Mesenchymal stem cell (in vitro differentiated cells and primary cell): ENCODE measurements at regions not wholly inside any gene's neighbourhood (a gene's known extent, or its start where the extent isn't known, plus 50 kb on each side); places are given as distances from the start of the nearest gene placed in this dataset.
A peak's percentile ranks its signal among the peaks of the same experiment; 100 is the strongest.

ENCODE experiments used
- DNase-seq: peaks from one replicate; pipeline ENCODE4 v3.0.0-alpha.2; 2013
- H2AFZ ChIP-seq: one replicate; pipeline ENCODE4 v1.6.1; 2013; ENCODE audit warnings: low read depth, mild to moderate bottlenecking, control low read depth, inconsistent platforms, low read length, moderate library complexity
- H2AK5ac ChIP-seq: 2 replicates; pipeline ENCODE4 v1.6.1; 2013; ENCODE audit warnings: low read length, moderate library complexity, mild to moderate bottlenecking, inconsistent platforms; ENCODE audit not compliant: severe bottlenecking
- H2BK120ac ChIP-seq: one replicate; pipeline ENCODE4 v1.6.1; 2013; ENCODE audit warnings: low read depth, mild to moderate bottlenecking, inconsistent platforms, low read length, moderate library complexity
- H2BK12ac ChIP-seq, 2 experiments: one replicate each; pipeline ENCODE4 v1.6.1; 2013; ENCODE audit warnings: inconsistent platforms in 2 of 2, low read length in 2 of 2, mild to moderate bottlenecking in 2 of 2, moderate library complexity in 2 of 2, control low read depth in 1 of 2
- H2BK15ac ChIP-seq: one replicate; pipeline ENCODE4 v1.6.1; 2013; ENCODE audit warnings: mild to moderate bottlenecking, low read depth, inconsistent platforms; ENCODE audit not compliant: poor library complexity, severe bottlenecking
- H2BK5ac ChIP-seq: 2 replicates; pipeline ENCODE4 v1.6.1; 2013; ENCODE audit warnings: low read depth, mild to moderate bottlenecking, low read length, control low read depth, inconsistent platforms; ENCODE audit not compliant: poor library complexity, severe bottlenecking
- H3K14ac ChIP-seq, 2 experiments: one replicate each; pipeline ENCODE4 v1.6.1; 2013; ENCODE audit warnings: inconsistent platforms in 2 of 2, low read length in 2 of 2, control low read depth in 1 of 2, mild to moderate bottlenecking in 1 of 2, moderate library complexity in 1 of 2
- H3K18ac ChIP-seq, 2 experiments: one replicate each; pipeline ENCODE4 v1.6.1; 2013; ENCODE audit warnings: inconsistent platforms in 2 of 2, low read length in 2 of 2, control low read depth in 1 of 2, low read depth in 1 of 2, mild to moderate bottlenecking in 1 of 2
- H3K23ac ChIP-seq, 2 experiments: one replicate each; pipeline ENCODE4 v1.6.1; 2013; ENCODE audit warnings: inconsistent platforms in 2 of 2, low read length in 2 of 2, mild to moderate bottlenecking in 2 of 2, moderate library complexity in 2 of 2, control low read depth in 1 of 2
- H3K27ac ChIP-seq: 2 replicates; pipeline ENCODE4 v1.5.1; 2013; ENCODE audit warnings: mild to moderate bottlenecking, moderate library complexity, low read length, control low read depth, inconsistent platforms; ENCODE audit not compliant: poor library complexity, severe bottlenecking
- H3K27me3 ChIP-seq, 2 experiments: 2 replicates each; pipeline versions ENCODE4 v1.6.1 to v1.7.0; 2013; ENCODE audit warnings: low read length in 2 of 2, mild to moderate bottlenecking in 2 of 2, moderate library complexity in 2 of 2, control low read depth in 1 of 2, inconsistent platforms in 1 of 2; ENCODE audit not compliant: control insufficient read depth in 1 of 2, insufficient read depth in 1 of 2
- H3K36me3 ChIP-seq, 2 experiments: 2 replicates each; pipeline versions ENCODE4 v1.6.1 to v1.7.0; 2013; ENCODE audit warnings: low read length in 2 of 2, control low read depth in 1 of 2, inconsistent platforms in 1 of 2, low read depth in 1 of 2, mild to moderate bottlenecking in 1 of 2; ENCODE audit not compliant: insufficient read depth in 2 of 2, control insufficient read depth in 1 of 2
- H3K4ac ChIP-seq, 2 experiments: one replicate each; pipeline ENCODE4 v1.6.1; 2013; ENCODE audit warnings: inconsistent platforms in 2 of 2, low read length in 2 of 2, mild to moderate bottlenecking in 2 of 2, moderate library complexity in 2 of 2, control low read depth in 1 of 2, low read depth in 1 of 2
- H3K4me1 ChIP-seq: 2 replicates; pipeline ENCODE4 v1.6.1; 2013; ENCODE audit warnings: low read depth, low read length, control low read depth; ENCODE audit not compliant: control insufficient read depth, insufficient read depth
- H3K4me2 ChIP-seq: 2 replicates; pipeline ENCODE4 v1.6.1; 2013; ENCODE audit warnings: low read length, mild to moderate bottlenecking, inconsistent platforms; ENCODE audit not compliant: poor library complexity, severe bottlenecking
- H3K4me3 ChIP-seq, 2 experiments: 2 replicates each; pipeline versions ENCODE4 v1.5.1 to v1.7.0; 2013; ENCODE audit warnings: low read length in 2 of 2, mild to moderate bottlenecking in 2 of 2, control low read depth in 1 of 2, low read depth in 1 of 2; ENCODE audit not compliant: insufficient read depth in 1 of 2
- H3K79me1 ChIP-seq: replicated peaks from 2 replicates; pipeline ENCODE4 v1.6.1; 2013; ENCODE audit warnings: mild to moderate bottlenecking, control low read depth, low read length, inconsistent platforms; ENCODE audit not compliant: poor library complexity, severe bottlenecking
- H3K9ac ChIP-seq: 2 replicates; pipeline ENCODE4 v1.7.0; 2013; ENCODE audit warnings: mild to moderate bottlenecking, low read length, moderate library complexity
- H3K9me3 ChIP-seq: 2 replicates; pipeline ENCODE4 v1.7.0; 2013; ENCODE audit warnings: mild to moderate bottlenecking, low read length; ENCODE audit not compliant: control insufficient read depth
- H4K8ac ChIP-seq: one replicate; pipeline ENCODE4 v1.6.1; 2013; ENCODE audit warnings: inconsistent platforms, mild to moderate bottlenecking, low read length, moderate library complexity
- H4K91ac ChIP-seq: one replicate; pipeline ENCODE4 v1.6.1; 2013; ENCODE audit warnings: mild to moderate bottlenecking, low read length, inconsistent platforms
- WGBS: methylation state at CpG from one replicate; pipeline ENCODE4 v1.1.7; 2013; ENCODE audit warnings: mixed read lengths; 5-methylcytosine and 5-hydroxymethylcytosine counted together

GRCh38 chr19:28715157-28715556 lies 497.8 kb downstream of the UQCRFS1 start:
- H4K8ac ChIP-seq = no peak overlapping the region
- H3K4me3 ChIP-seq = no peak overlapping the region
- no peak overlapping the region for H3K23ac ChIP-seq
- no peaks in the 10 kb centered on the region for H3K36me3 ChIP-seq
- no peaks in the 10 kb centered on the region for H3K27me3 ChIP-seq
- no peak overlapping the region for H3K4me2 ChIP-seq
- no peaks in the 10 kb centered on the region for H3K9me3 ChIP-seq
- no peak overlapping the region for H2BK15ac ChIP-seq
- no peaks in the 10 kb centered on the region for H3K4me1 ChIP-seq
- no peak overlapping the region for H2AK5ac ChIP-seq
- H2BK5ac ChIP-seq = no peak overlapping the region
- WGBS = 97% methylated on average over 3 of the region's 3 CpGs
- no peak overlapping the region for H2AFZ ChIP-seq
- H3K79me1 ChIP-seq = peaks cover 2% of the 10 kb centered on the region
- DNase-seq = no peak
- H3K27ac ChIP-seq = no peak overlapping the region
- H2BK120ac ChIP-seq = no peak overlapping the region
- H3K18ac ChIP-seq = no peak overlapping the region
- no peak overlapping the region for H3K14ac ChIP-seq
- no peak overlapping the region for H4K91ac ChIP-seq
- no peak overlapping the region for H2BK12ac ChIP-seq
- H3K4ac ChIP-seq = no peak overlapping the region
- no peak overlapping the region for H3K9ac ChIP-seq

GRCh38 chr19:28711411-28711810 lies 501.5 kb downstream of the UQCRFS1 start:
- Histone ChIP-seq H3K9me3 (no peaks in the 10 kb centered on the region), H2AFZ (no peak overlapping the region), H3K18ac (no peak overlapping the region), H4K8ac (no peak overlapping the region), H3K4me1 (no peaks in the 10 kb centered on the region), H3K14ac (no peak overlapping the region), H2BK12ac (no peak overlapping the region), H3K27me3 (no peaks in the 10 kb centered on the region), H3K4me3 (no peak overlapping the region), H3K36me3 (no peaks in the 10 kb centered on the region), H2BK120ac (no peak overlapping the region), H3K79me1 (peaks cover 1% of the 10 kb centered on the region), H2BK15ac (no peak overlapping the region), H2BK5ac (no peak overlapping the region), H2AK5ac (no peak overlapping the region), H3K9ac (no peak overlapping the region), H4K91ac (no peak overlapping the region), H3K4me2 (no peak overlapping the region), H3K27ac (no peak overlapping the region), H3K23ac (no peak overlapping the region), H3K4ac (no peak overlapping the region)
- WGBS = 86% methylated on average over 1 of the region's 3 CpGs
- DNase-seq = no peak

GRCh38 chr19:28710278-28710677 lies 502.7 kb downstream of the UQCRFS1 start:
- Histone ChIP-seq H4K8ac (no peak overlapping the region), H2AK5ac (no peak overlapping the region), H3K9me3 (no peaks in the 10 kb centered on the region), H3K23ac (no peak overlapping the region), H2BK5ac (no peak overlapping the region), H3K4me2 (no peak overlapping the region), H2BK12ac (no peak overlapping the region), H3K36me3 (no peaks in the 10 kb centered on the region), H4K91ac (no peak overlapping the region), H3K4me3 (no peak overlapping the region), H3K27ac (no peak overlapping the region), H3K18ac (no peak overlapping the region), H2BK15ac (no peak overlapping the region), H3K4me1 (no peaks in the 10 kb centered on the region), H2BK120ac (no peak overlapping the region), H2AFZ (no peak overlapping the region), H3K9ac (no peak overlapping the region), H3K4ac (no peak overlapping the region), H3K14ac (no peak overlapping the region), H3K79me1 (peaks cover 1% of the 10 kb centered on the region), H3K27me3 (no peaks in the 10 kb centered on the region)
- peak; percentile 76 for DNase-seq
- WGBS = 20% methylated on average over 1 of the region's 3 CpGs

- Histone ChIP-seq H3K4me2 (no peak overlapping the region), H2BK120ac (no peak overlapping the region), H3K36me3 (no peaks in the 10 kb centered on the region), H3K79me1 (no peaks in the 10 kb centered on the region), H3K4me1 (peaks cover under 1% of the 10 kb centered on the region), H4K8ac (no peak overlapping the region), H2AK5ac (no peak overlapping the region), H2BK12ac (no peak overlapping the region), H2BK5ac (no peak overlapping the region), H3K18ac (no peak overlapping the region), H3K4ac (no peak overlapping the region), H3K14ac (no peak overlapping the region), H3K27ac (no peak overlapping the region), H4K91ac (no peak overlapping the region), H2BK15ac (no peak overlapping the region), H3K9me3 (no peaks in the 10 kb centered on the region), H3K9ac (no peak overlapping the region), H3K27me3 (no peaks in the 10 kb centered on the region), H3K4me3 (no peak overlapping the region), H2AFZ (no peak overlapping the region), H3K23ac (no peak overlapping the region)
- no peak for DNase-seq
- WGBS = 90% methylated on average over 2 of the region's 2 CpGs
These were observed 506.3 kb downstream of the UQCRFS1 start for GRCh38 chr19:28706693-28707092.
